22Rv1 (cell line): ENCODE measurements at regions not wholly inside any gene's neighbourhood (a gene's known extent, or its start where the extent isn't known, plus 50 kb on each side); places are given as distances from the start of the nearest gene placed in this dataset.

ENCODE experiments used
- CTCF ChIP-seq: fragments of 450-650 bp; IDR thresholded peaks from 2 replicates; pipeline ENCODE4 v1.5.1; 2017; ENCODE audit warnings: mild to moderate bottlenecking
- ZFX ChIP-seq: fragments of 450-650 bp; IDR thresholded peaks from 2 replicates; pipeline ENCODE4 v1.6.1; 2017; ENCODE audit warnings: antibody characterized with exemption, borderline replicate concordance

GRCh38 chr15:31483053-31483985, 156.7 kb downstream of the KLF13 start:
- TF ChIP-seq CTCF (no peak), ZFX (no peak)
